Muscle of leg (tissue), 3 donors: ENCODE measurements at regions not wholly inside any gene's neighbourhood (a gene's known extent, or its start where the extent isn't known, plus 50 kb on each side); places are given as distances from the start of the nearest gene placed in this dataset.
A peak's percentile ranks its signal among the peaks of the same experiment; 100 is the strongest.

Experiments
- DNase-seq: peaks from one replicate; pipeline ENCODE4 v3.0.0; 2013
- H3K27ac ChIP-seq: one replicate; pipeline ENCODE4 v1.5.1; 2013; ENCODE audit warnings: mild to moderate bottlenecking, low read length, control low read depth
- H3K27me3 ChIP-seq: one replicate; pipeline ENCODE4 v1.6.1; 2013; ENCODE audit warnings: low read length; ENCODE audit not compliant: control insufficient read depth, insufficient read depth
- H3K36me3 ChIP-seq: one replicate; pipeline ENCODE4 v1.6.1; 2013; ENCODE audit warnings: low read length; ENCODE audit not compliant: control insufficient read depth, insufficient read depth
- H3K4me1 ChIP-seq: one replicate; pipeline ENCODE4 v1.6.1; 2013; ENCODE audit warnings: low read length; ENCODE audit not compliant: control insufficient read depth, insufficient read depth
- H3K4me3 ChIP-seq: one replicate; pipeline ENCODE4 v1.5.1; 2013; ENCODE audit warnings: low read length, control low read depth
- H3K9me3 ChIP-seq: replicated peaks from 2 replicates; pipeline ENCODE4 v1.6.1; 2013; ENCODE audit warnings: low read depth, low read length; ENCODE audit not compliant: control insufficient read depth
- WGBS: methylation state at CpG from one replicate; pipeline ENCODE4 v1.1.5; 2013; ENCODE audit warnings: missing lambda C conversion rate; ENCODE audit not compliant: insufficient coverage; 5-methylcytosine and 5-hydroxymethylcytosine counted together

GRCh38 chr7:110065121-110065520 is 1025.8 kb upstream of the LRRN3 start:
- Histone ChIP-seq H3K36me3 (no peaks in the 10 kb centered on the region), H3K4me1 (no peaks in the 10 kb centered on the region), H3K9me3 (no peaks in the 10 kb centered on the region), H3K27me3 (no peaks in the 10 kb centered on the region), H3K27ac (no peak overlapping the region), H3K4me3 (no peak overlapping the region)
- DNase-seq = no peak
- WGBS = no CpG with 5 or more reads among the region's 3 CpGs

DNA sequence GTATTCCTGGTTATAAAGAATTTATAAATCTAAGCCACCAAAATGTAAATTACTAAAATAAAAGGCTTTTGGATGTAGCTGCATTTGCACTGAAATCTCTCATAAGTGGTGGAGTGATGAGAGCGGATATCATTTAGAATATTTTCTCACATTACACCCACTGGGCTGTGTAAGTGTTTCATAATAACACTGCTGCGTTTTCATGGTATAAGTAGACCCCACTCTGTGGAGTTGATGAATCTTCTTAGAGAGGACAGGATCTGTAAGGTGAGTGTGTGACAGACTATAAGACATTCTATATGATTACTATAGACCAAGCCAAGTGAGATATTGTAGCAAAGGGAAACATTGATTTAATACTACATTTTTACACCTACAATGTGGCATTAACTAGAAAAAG is 1024.1 kb upstream of the LRRN3 start:
- WGBS = no CpG with 5 or more reads among the region's 2 CpGs
- Histone ChIP-seq H3K4me1 (no peaks in the 10 kb centered on the region), H3K36me3 (no peaks in the 10 kb centered on the region), H3K4me3 (no peak overlapping the region), H3K27me3 (no peaks in the 10 kb centered on the region), H3K27ac (no peak overlapping the region), H3K9me3 (no peaks in the 10 kb centered on the region)
- no peak for DNase-seq

DNA sequence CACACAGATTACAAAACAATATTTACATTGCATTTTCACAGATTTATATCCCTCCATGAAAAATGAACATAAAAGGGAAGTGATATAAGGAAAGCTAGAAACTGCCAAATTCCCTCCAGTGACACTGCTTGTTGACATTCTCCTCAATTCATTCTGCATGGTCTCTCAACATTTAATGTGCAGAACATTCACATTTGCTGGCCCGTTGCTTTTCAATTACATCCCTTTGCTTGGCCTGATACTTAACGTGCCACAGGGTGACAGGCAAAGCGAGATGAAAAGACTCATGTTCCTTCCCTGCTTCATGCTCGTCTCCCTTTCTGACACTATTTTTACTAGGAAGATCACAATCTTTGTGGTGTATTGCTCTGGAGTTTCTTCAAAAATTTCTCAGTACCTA is 1019.7 kb upstream of the LRRN3 start:
- Histone ChIP-seq H3K27ac (no peak overlapping the region), H3K36me3 (no peaks in the 10 kb centered on the region), H3K9me3 (no peaks in the 10 kb centered on the region), H3K4me1 (no peaks in the 10 kb centered on the region), H3K4me3 (no peak overlapping the region), H3K27me3 (no peaks in the 10 kb centered on the region)
- 80% methylated on average over 1 of the region's 4 CpGs for WGBS
- peak; percentile 17 for DNase-seq

GRCh38 chr7:110075450-110075849 is 1015.5 kb upstream of the LRRN3 start:
- WGBS = no CpG with 5 or more reads among the region's 1 CpG
- Histone ChIP-seq H3K36me3 (no peaks in the 10 kb centered on the region), H3K4me3 (no peak overlapping the region), H3K9me3 (no peaks in the 10 kb centered on the region), H3K27me3 (no peaks in the 10 kb centered on the region), H3K4me1 (no peaks in the 10 kb centered on the region), H3K27ac (no peak overlapping the region)
- no peak for DNase-seq

GRCh38 chr7:110076194-110076593 is 1014.7 kb upstream of the LRRN3 start:
- Histone ChIP-seq H3K36me3 (no peaks in the 10 kb centered on the region), H3K4me3 (no peak overlapping the region), H3K4me1 (no peaks in the 10 kb centered on the region), H3K27me3 (no peaks in the 10 kb centered on the region), H3K9me3 (no peaks in the 10 kb centered on the region), H3K27ac (no peak overlapping the region)
- no peak for DNase-seq
- no CpG with 5 or more reads among the region's 3 CpGs for WGBS

- Histone ChIP-seq H3K4me3 (no peak overlapping the region), H3K27ac (no peak overlapping the region), H3K27me3 (no peaks in the 10 kb centered on the region), H3K36me3 (no peaks in the 10 kb centered on the region), H3K4me1 (no peaks in the 10 kb centered on the region), H3K9me3 (no peaks in the 10 kb centered on the region)
- DNase-seq = peak; percentile 1
- WGBS = 75% methylated on average over 2 of the region's 5 CpGs
Measured at GRCh38 chr7:110084181-110084807, 1006.6 kb upstream of the LRRN3 start.

DNA sequence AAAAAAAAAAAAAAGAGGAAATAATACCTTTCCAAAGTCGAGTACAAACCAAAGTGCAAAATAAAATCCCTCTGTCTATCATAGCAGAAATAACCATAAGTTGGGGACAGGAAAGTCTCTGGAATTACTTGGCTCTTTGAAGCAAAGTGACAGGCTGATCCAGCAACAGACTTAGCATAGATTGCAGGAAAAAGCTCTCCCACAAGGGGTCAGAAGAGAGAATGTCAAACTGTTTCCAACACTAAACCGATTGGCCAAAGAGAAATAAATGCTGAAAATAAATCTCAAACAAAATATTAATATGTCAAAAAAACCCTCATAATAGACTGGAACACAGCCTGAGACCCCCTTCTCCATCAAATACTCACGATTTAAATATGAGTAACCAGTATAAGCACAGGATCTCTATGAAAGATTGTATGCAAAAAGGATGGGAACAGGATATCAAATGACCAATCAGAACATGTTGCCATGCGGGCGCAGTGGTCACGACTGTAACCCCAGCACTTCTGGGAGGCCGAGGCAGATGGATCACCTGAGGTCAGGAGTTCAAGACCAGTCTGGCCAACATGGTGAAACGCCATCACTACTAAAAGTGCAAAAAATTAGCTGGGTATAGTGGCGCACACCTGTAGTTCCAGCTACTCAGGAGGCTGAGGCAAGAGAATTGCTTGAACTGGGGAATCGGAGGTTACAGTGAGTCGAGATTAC is 1000.7 kb upstream of the LRRN3 start:
- 99% methylated on average over 8 of the region's 11 CpGs for WGBS
- H3K27me3 ChIP-seq = no peaks in the 10 kb centered on the region
- peak; percentile 9 for DNase-seq
- H3K9me3 ChIP-seq = no peaks in the 10 kb centered on the region
- no peak overlapping the region for H3K4me3 ChIP-seq
- no peaks in the 10 kb centered on the region for H3K36me3 ChIP-seq
- H3K4me1 ChIP-seq = no peaks in the 10 kb centered on the region
- H3K27ac ChIP-seq = no peak overlapping the region

DNA sequence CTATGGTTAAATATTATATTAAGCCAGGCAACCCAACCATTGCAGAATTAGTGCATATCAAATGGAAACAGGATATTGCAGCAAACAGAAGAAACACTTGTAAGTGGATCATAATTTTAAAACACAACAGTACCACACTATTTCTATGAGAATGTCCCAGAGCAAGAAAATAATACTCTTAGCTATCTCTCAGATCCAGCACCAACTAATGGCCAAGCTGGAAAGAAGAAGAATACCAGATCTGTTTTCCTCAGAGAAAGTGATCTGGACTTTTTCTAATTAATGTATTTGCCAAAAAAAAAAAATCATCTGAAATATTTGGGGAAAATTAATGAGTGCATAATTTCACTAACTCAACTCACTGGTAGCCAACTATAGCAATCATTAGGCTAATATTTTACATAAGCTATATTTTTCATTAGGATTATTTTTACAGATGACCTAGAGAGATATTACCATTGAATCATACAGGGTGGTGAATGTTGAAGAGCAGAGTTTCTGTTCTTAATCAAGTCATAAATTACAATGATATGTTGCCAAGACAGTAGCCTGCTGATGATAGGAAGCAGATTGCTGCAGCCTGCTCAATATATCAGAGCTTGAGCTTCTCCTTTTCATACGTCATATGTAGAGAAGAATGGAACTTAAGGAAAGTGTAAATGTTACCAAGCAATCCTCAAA is 995.4 kb upstream of the LRRN3 start:
- H3K9me3 ChIP-seq = peaks cover 2% of the 10 kb centered on the region
- H3K4me1 ChIP-seq = no peaks in the 10 kb centered on the region
- DNase-seq = no peak
- no peaks in the 10 kb centered on the region for H3K27me3 ChIP-seq
- WGBS = no CpG with 5 or more reads among the region's 1 CpG
- no peak overlapping the region for H3K4me3 ChIP-seq
- no peaks in the 10 kb centered on the region for H3K36me3 ChIP-seq
- no peak overlapping the region for H3K27ac ChIP-seq

DNA sequence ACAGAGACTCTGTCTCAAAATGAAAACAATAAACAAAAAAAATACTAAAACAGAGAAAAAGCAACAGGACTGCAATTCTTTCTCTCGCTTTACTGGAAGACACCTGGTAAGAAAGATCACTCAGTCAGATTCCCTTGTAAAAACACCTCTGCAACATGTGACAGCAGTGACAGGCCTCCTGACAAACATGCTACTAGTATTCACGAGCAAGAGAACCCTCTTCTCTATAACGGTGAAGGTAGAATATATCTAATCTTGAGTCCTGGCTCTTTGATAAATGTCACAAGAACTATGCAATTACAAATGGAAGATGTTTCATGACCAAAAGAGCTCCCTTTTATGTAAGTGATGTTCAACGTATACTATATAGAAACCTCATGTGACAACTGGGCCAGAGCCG is 986.7 kb upstream of the LRRN3 start:
- Histone ChIP-seq H3K4me3 (no peak overlapping the region), H3K9me3 (no peaks in the 10 kb centered on the region), H3K27me3 (no peaks in the 10 kb centered on the region), H3K36me3 (no peaks in the 10 kb centered on the region), H3K4me1 (no peaks in the 10 kb centered on the region), H3K27ac (no peak overlapping the region)
- no peak for DNase-seq
- no CpG with 5 or more reads among the region's 5 CpGs for WGBS

DNA sequence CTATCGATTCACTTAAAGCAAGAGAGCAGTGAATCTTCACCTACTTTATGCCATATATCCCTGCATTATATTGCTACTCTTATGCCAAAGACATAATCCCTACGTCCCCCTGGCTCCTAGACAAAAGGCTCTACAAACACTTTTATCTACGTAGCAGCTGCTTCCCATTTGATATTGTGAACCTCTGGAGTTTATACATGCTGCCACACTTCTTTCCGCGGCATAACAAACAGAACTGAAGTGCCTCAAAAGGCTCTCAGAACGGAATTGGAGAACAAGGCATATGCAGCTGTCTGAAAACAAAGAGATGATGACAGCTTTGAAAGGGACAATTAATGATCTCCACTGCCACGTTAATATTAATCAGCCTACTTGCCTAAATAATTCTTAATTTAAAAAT is 985.6 kb upstream of the LRRN3 start:
- Histone ChIP-seq H3K9me3 (no peaks in the 10 kb centered on the region), H3K36me3 (no peaks in the 10 kb centered on the region), H3K4me1 (no peaks in the 10 kb centered on the region), H3K27me3 (no peaks in the 10 kb centered on the region), H3K27ac (no peak overlapping the region), H3K4me3 (no peak overlapping the region)
- 35% methylated on average over 5 of the region's 7 CpGs for WGBS
- peak; percentile 13 for DNase-seq
